ENCODE measurements at regions not wholly inside any gene's neighbourhood (a gene's known extent, or its start where the extent isn't known, plus 50 kb on each side); places are given as distances from the start of the nearest gene placed in this dataset.

DNA sequence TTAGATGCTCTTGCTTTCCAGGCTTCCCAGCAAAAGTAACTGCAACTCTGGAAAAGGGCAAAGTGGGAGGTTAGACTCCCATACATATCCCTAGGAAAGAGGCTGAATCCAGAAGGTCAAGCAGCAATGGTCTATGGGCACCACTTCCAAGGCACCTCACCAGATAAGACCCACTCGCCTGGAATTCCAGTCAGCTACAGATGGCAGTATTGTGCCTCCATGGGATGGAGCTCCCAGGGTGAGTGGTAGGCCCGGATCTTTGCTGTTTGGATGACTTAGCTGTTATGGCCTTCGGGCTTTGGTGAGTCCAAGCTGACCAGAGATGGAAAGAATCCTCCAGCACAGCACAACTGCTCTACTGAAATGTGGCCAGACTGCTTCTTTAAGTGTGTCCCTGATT, 688.0 kb downstream of the PCDH19 start:
- POLR2A ChIA-PET (ENCODE audit: unreplicated experiment) = no interaction called here
- Histone ChIP-seq H3K9ac (ENCODE audit: low read length) (no peak overlapping the region), H3K27ac (ENCODE audit: low read length) (no peak overlapping the region), H2AFZ (ENCODE audit: low read length) (no peak overlapping the region), H3K9me2 (replicated peaks; ENCODE audit: low read length) (no peaks in the 10 kb centered on the region), H3K4me3 (ENCODE audit: low read length) (no peak overlapping the region), H3F3A (ENCODE audit: low read length, unreplicated experiment) (no peaks in the 10 kb centered on the region), H3K36me3 (ENCODE audit: low read depth, low read length) (no peaks in the 10 kb centered on the region), H3K27me3 (ENCODE audit: low read length) (no peaks in the 10 kb centered on the region), H3K4me1 (ENCODE audit: insufficient read depth, low read length) (no peaks in the 10 kb centered on the region), H4K20me1 (ENCODE audit: low read length) (no peaks in the 10 kb centered on the region), H3K9me3 (ENCODE audit: low read length) (no peaks in the 10 kb centered on the region), H3K4me2 (ENCODE audit: low read length) (no peak overlapping the region), H3K79me2 (ENCODE audit: low read length) (no peaks in the 10 kb centered on the region)
- DNase-seq (no peak), ATAC-seq (no peak)
- BruUV-seq (replicated peaks) = no TSS peak
- CTCF ChIA-PET = no interaction called here
- intact Hi-C loops (cut with micrococcal nuclease) = no loop called here
- no peak for TF ChIP-seq EZH2 (IDR thresholded peaks at IDR 0.05; ENCODE audit: low read length, unreplicated experiment)
- TF ChIP-seq, protein P1, sequence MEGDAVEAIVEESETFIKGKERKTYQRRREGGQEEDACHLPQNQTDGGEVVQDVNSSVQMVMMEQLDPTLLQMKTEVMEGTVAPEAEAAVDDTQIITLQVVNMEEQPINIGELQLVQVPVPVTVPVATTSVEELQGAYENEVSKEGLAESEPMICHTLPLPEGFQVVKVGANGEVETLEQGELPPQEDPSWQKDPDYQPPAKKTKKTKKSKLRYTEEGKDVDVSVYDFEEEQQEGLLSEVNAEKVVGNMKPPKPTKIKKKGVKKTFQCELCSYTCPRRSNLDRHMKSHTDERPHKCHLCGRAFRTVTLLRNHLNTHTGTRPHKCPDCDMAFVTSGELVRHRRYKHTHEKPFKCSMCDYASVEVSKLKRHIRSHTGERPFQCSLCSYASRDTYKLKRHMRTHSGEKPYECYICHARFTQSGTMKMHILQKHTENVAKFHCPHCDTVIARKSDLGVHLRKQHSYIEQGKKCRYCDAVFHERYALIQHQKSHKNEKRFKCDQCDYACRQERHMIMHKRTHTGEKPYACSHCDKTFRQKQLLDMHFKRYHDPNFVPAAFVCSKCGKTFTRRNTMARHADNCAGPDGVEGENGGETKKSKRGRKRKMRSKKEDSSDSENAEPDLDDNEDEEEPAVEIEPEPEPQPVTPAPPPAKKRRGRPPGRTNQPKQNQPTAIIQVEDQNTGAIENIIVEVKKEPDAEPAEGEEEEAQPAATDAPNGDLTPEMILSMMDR (conservative IDR thresholded peaks at IDR 0.05; ENCODE audit: low read depth, low read length) = no peak
- no peak for TF ChIP-seq EZH2phosphoT487 (IDR thresholded peaks at IDR 0.05; ENCODE audit: borderline replicate concordance, low read length)

DNA sequence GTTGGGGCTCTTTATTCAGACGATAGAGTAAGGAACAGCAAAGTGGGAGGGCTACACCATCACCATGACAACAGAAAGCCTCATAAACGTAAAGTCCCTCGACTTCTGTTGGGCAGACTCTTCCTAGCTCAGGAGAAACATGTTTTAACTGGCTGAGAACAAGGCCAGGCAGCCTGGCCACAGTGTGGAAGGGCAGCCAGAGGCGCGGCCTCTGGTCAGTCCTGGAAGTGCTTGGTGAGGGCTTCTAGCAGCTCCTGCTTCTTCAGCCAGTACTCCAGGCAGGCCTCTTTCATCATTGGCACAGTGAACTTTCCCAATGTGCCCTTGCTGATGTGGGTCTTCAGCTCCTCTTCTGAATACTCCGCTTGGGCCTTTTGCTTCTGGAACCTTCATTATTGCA, 690.9 kb downstream of the PCDH19 start:
- Histone ChIP-seq H2AFZ (ENCODE audit: low read length) (no peak overlapping the region), H4K20me1 (ENCODE audit: low read length) (no peaks in the 10 kb centered on the region), H3K79me2 (ENCODE audit: low read length) (no peaks in the 10 kb centered on the region), H3K4me2 (ENCODE audit: low read length) (no peak overlapping the region), H3K9me2 (replicated peaks; ENCODE audit: low read length) (no peaks in the 10 kb centered on the region), H3K27ac (ENCODE audit: low read length) (no peak overlapping the region), H3K27me3 (ENCODE audit: low read length) (no peaks in the 10 kb centered on the region), H3K4me1 (ENCODE audit: insufficient read depth, low read length) (no peaks in the 10 kb centered on the region), H3K9me3 (ENCODE audit: low read length) (no peaks in the 10 kb centered on the region), H3K9ac (ENCODE audit: low read length) (no peak overlapping the region), H3F3A (ENCODE audit: low read length, unreplicated experiment) (no peaks in the 10 kb centered on the region), H3K36me3 (ENCODE audit: low read depth, low read length) (no peaks in the 10 kb centered on the region), H3K4me3 (ENCODE audit: low read length) (no peak overlapping the region)
- intact Hi-C loops (cut with micrococcal nuclease) = no loop called here
- DNase-seq (no peak), ATAC-seq (no peak)
- TF ChIP-seq EZH2phosphoT487 (IDR thresholded peaks at IDR 0.05; ENCODE audit: borderline replicate concordance, low read length) (no peak), EZH2 (IDR thresholded peaks at IDR 0.05; ENCODE audit: low read length, unreplicated experiment) (no peak)
- TF ChIP-seq, protein P1 (conservative IDR thresholded peaks at IDR 0.05; ENCODE audit: low read depth, low read length) = no peak
- POLR2A ChIA-PET (ENCODE audit: unreplicated experiment) = no interaction called here
- BruUV-seq (replicated peaks) = no TSS peak
- CTCF ChIA-PET = no interaction called here

DNA sequence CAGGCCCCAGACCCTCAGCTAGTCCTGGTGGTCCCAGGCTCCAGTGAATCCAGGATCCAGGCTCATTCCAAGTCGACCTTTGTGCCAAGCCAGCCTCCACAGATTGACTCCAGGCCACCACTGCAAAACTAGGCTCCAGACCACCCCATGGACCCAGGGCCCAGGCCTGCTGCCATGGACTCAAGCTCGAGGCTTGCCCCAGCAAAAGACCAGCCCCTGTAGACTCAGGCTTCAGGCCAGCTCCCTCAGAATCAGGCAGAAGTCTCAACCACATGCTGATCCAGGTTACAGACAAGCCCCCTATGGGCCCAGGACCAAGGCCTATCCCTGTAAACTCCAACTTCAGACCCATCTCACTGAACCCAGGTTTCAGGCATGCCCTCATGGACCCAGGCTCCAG, 692.4 kb downstream of the PCDH19 start:
- no peaks in the 10 kb centered on the region for H3K9me2 ChIP-seq (replicated peaks; ENCODE audit: low read length)
- H3K27me3 ChIP-seq (ENCODE audit: low read length) = no peaks in the 10 kb centered on the region
- no peak overlapping the region for H3K27ac ChIP-seq (ENCODE audit: low read length)
- no peak overlapping the region for H3K9ac ChIP-seq (ENCODE audit: low read length)
- no peaks in the 10 kb centered on the region for H4K20me1 ChIP-seq (ENCODE audit: low read length)
- no peak overlapping the region for H3K4me2 ChIP-seq (ENCODE audit: low read length)
- no peak overlapping the region for H2AFZ ChIP-seq (ENCODE audit: low read length)
- DNase-seq (no peak), ATAC-seq (no peak)
- no peaks in the 10 kb centered on the region for H3K79me2 ChIP-seq (ENCODE audit: low read length)
- BruUV-seq (replicated peaks) = no TSS peak
- H3K9me3 ChIP-seq (ENCODE audit: low read length) = no peaks in the 10 kb centered on the region
- POLR2A ChIA-PET (ENCODE audit: unreplicated experiment) = no interaction called here
- H3K36me3 ChIP-seq (ENCODE audit: low read depth, low read length) = no peaks in the 10 kb centered on the region
- no peaks in the 10 kb centered on the region for H3K4me1 ChIP-seq (ENCODE audit: insufficient read depth, low read length)
- CTCF ChIA-PET = no interaction called here
- H3F3A ChIP-seq (ENCODE audit: low read length, unreplicated experiment) = no peaks in the 10 kb centered on the region
- no peak overlapping the region for H3K4me3 ChIP-seq (ENCODE audit: low read length)
- intact Hi-C loops (cut with micrococcal nuclease) = no loop called here
- TF ChIP-seq, protein P1 (conservative IDR thresholded peaks at IDR 0.05; ENCODE audit: low read depth, low read length) = no peak
- TF ChIP-seq EZH2phosphoT487 (IDR thresholded peaks at IDR 0.05; ENCODE audit: borderline replicate concordance, low read length) (no peak), EZH2 (IDR thresholded peaks at IDR 0.05; ENCODE audit: low read length, unreplicated experiment) (no peak)
